Mammary epithelial cell (primary cell): ENCODE measurements at regions not wholly inside any gene's neighbourhood (a gene's known extent, or its start where the extent isn't known, plus 50 kb on each side); places are given as distances from the start of the nearest gene placed in this dataset.

Experiments
- CTCF ChIP-seq, 2 donors: IDR thresholded peaks in 1 of 2; conservative IDR thresholded peaks in 1 of 2; 2 replicates each; pipeline ENCODE4 v1.5.1; 2011 to 2012; ENCODE audit warnings: inconsistent platforms in 2 of 2, low read length in 2 of 2, mild to moderate bottlenecking in 2 of 2, control low read depth in 1 of 2, low read depth in 1 of 2; ENCODE audit not compliant: insufficient read depth in 1 of 2; ENCODE audit errors: extremely low read depth in 1 of 2
- EZH2 ChIP-seq: IDR thresholded peaks from 2 replicates; pipeline ENCODE4 v1.6.1; 2012; ENCODE audit warnings: low read length, inconsistent platforms, borderline replicate concordance

GRCh38 chr14:42602336-42602845, 995.7 kb downstream of the LRFN5 start:
- TF ChIP-seq CTCF (conservative IDR thresholded peaks at IDR 0.05 in 1 of 2, IDR thresholded peaks at IDR 0.05 in 1 of 2; ENCODE audit: extremely low read depth in 1 of 2, insufficient read depth in 1 of 2, low read depth in 1 of 2, low read length in 2 of 2) (no peak), EZH2 (no peak)
